Kidney tubule cell (primary cell): ENCODE measurements at regions not wholly inside any gene's neighbourhood (a gene's known extent, or its start where the extent isn't known, plus 50 kb on each side); places are given as distances from the start of the nearest gene placed in this dataset.
"Not testable (repeated sequence)": the region's sequence is repeated elsewhere in the genome, so short reads cannot be mapped to it uniquely, and the experiment has no call there.

Experiments used
- DNase-seq: peaks from one replicate; pipeline ENCODE4 v3.0.0-alpha.2; 2018; ENCODE audit warnings: low spot score

GRCh38 chr6:51060262-51060762 lies 241.6 kb downstream of the TFAP2B start:
- no peak for DNase-seq

GRCh38 chr6:51062166-51062722 lies 243.6 kb downstream of the TFAP2B start:
- no peak for DNase-seq

- DNase-seq, result no peak
These were observed 259.3 kb downstream of the TFAP2B start for GRCh38 chr6:51077821-51078518.

GRCh38 chr6:51090343-51090742 lies 271.7 kb downstream of the TFAP2B start:
- DNase-seq, result no peak

GRCh38 chr6:51093871-51094270 lies 275.2 kb downstream of the TFAP2B start:
- peak; percentile 49 for DNase-seq

- DNase-seq, result peak; percentile 74
These were observed 275.6 kb downstream of the TFAP2B start for GRCh38 chr6:51094271-51094670.

GRCh38 chr6:51098246-51098645 lies 279.6 kb downstream of the TFAP2B start:
- no peak for DNase-seq

- DNase-seq, result peak; percentile 74
These were observed 280.1 kb downstream of the TFAP2B start for GRCh38 chr6:51098791-51099190.

- peak; percentile 57 for DNase-seq
These were observed 280.5 kb downstream of the TFAP2B start for GRCh38 chr6:51099201-51099600.

GRCh38 chr6:51105357-51105756 lies 286.7 kb downstream of the TFAP2B start:
- DNase-seq, result no peak

- no peak for DNase-seq
These were observed 289.1 kb downstream of the TFAP2B start for GRCh38 chr6:51107769-51108203.

GRCh38 chr6:51108563-51109234 lies 290.0 kb downstream of the TFAP2B start:
- no peak for DNase-seq

GRCh38 chr6:51112731-51113130 lies 294.1 kb downstream of the TFAP2B start:
- DNase-seq, result no peak

- no peak for DNase-seq
These were observed 298.1 kb downstream of the TFAP2B start for GRCh38 chr6:51116723-51117122.

- DNase-seq, result no peak
These were observed 300.1 kb downstream of the TFAP2B start for GRCh38 chr6:51118792-51119191.

- DNase-seq, result no peak
These were observed 301.3 kb downstream of the TFAP2B start for GRCh38 chr6:51120016-51120415.

GRCh38 chr6:51121380-51121976 lies 302.8 kb downstream of the TFAP2B start:
- DNase-seq, result not testable (repeated sequence)

GRCh38 chr6:51129043-51129442 lies 310.4 kb downstream of the TFAP2B start:
- DNase-seq, result no peak

GRCh38 chr6:51137777-51138176 lies 319.1 kb downstream of the TFAP2B start:
- DNase-seq, result peak; percentile 36

- no peak for DNase-seq
These were observed 321.3 kb downstream of the TFAP2B start for GRCh38 chr6:51139950-51140385.

- DNase-seq, result no peak
These were observed 322.4 kb downstream of the TFAP2B start for GRCh38 chr6:51141080-51141479.

- peak; percentile 75 for DNase-seq
These were observed 329.1 kb downstream of the TFAP2B start for GRCh38 chr6:51147756-51148155.

- no peak for DNase-seq
These were observed 333.9 kb downstream of the TFAP2B start for GRCh38 chr6:51152594-51152993.
